GDM1 (cell line): ENCODE measurements at regions not wholly inside any gene's neighbourhood (a gene's known extent, or its start where the extent isn't known, plus 50 kb on each side); places are given as distances from the start of the nearest gene placed in this dataset.

Experiments
- DNase-seq: peaks from one replicate; lab custom pipeline; 2025; lab: John Stamatoyannopoulos, UW

DNA sequence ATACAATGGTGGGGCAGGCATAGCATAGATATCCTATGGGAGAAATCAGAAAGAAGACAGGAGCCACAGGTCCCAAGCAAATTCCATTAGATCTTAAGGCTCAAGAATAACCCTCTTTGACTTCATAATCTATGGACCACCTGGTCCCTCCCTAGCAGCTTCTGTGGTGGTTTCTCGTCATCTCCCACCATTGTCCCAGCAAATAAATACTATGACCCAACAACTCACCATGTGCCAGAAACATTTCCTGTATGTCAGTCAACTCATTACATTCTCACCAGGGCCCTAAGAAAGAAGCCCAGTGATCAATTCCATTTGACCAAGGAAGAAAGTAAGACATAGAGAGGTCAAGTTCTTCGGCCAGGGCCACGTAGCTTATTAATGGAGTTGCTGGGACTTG is 646.2 kb downstream of the VRK1 start:
- DNase-seq, result no peak

DNA sequence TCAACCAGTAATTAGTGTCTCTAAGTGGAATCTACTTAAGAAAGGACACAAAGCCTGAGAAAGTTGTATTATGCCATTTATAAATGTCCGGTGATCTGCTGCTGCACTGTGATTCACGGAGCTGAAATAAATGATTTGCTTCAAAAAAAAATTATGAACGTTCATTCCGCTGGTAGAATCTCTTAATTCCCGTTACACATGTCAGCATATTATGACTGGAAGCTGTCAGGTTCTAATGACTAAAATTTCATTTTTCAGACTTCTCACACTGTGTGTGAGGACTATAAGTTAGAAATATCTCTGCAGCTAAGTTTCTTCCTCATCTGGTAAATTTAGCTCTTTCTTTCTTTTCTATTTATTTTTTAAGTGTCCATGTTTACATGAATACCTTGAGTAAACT is 647.1 kb downstream of the VRK1 start:
- no peak for DNase-seq

DNA sequence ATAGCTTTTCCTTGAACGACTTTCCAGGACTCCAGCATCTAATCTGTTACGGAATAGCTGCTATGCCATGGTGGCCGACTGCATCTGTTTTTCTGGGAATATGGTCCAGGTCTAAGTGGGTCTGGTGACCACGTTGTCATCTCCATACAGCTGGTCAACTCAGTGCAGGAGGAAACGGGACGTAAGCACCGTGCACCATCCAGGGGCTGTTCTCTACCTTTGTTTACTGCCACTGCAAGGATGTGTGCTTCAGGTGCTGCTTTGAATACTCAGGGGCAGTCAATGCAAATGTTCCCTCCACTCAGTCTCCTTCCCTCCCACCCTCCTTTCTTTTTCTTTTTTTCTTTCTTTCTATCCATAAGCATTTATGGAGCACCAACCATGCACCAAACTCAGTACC is 648.2 kb downstream of the VRK1 start:
- DNase-seq, result no peak

DNA sequence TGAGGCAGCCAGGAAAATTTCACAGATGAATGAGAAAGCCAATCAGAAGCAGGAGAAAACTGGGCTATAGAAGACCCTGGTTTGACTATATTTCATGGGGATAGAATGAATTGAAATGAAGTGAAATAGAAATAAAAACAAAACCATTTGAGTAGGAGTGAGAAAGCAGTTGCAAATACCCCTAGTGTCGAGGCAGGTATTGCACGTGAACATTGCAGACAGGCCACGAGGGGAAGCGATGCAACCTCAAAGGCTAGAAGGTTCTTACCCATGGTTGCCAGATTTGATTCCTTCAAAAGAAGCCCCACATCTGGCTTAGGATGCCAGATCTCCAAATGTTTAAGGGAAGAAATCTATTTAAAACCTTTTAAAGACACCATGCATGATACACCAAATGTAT is 648.9 kb downstream of the VRK1 start:
- DNase-seq, result no peak

DNA sequence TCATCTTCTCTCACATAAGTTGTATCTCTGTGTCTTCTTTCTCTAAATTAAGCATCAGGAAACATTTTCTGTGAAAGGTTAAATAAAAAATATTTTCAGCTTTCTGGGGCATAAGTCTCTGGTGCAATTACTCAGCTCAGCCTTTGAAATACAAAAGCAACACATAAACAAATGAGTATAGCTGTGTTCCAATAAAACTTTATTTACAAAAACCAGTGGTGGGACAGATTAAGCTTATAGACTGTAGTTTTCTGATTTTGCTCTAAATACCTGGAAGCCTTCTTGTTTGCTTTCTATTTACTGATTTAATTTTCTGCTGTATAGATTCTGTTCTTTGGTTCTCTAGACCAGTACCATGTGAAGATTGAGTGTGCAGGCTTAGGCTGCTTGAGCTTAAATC is 655.1 kb downstream of the VRK1 start:
- DNase-seq, result no peak

DNA sequence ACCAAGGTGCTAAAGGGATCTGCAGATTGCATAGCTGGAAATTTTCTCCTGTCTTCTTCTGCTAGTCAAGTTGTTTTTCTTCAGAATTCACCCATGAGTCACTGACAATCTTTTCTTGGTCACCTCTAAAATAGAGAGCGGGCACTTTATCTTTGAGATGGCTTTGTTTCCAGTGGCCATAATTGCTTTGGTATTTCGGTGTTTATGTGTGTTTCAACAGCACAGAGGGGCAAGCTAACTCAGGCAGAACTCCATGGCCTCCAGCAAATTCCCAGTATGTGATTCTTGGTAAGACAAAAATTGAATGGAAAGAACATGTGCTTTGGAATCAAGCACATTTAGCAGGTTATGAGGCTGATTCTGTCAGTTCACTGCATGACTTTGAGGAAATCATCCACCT is 656.8 kb downstream of the VRK1 start:
- no peak for DNase-seq

DNA sequence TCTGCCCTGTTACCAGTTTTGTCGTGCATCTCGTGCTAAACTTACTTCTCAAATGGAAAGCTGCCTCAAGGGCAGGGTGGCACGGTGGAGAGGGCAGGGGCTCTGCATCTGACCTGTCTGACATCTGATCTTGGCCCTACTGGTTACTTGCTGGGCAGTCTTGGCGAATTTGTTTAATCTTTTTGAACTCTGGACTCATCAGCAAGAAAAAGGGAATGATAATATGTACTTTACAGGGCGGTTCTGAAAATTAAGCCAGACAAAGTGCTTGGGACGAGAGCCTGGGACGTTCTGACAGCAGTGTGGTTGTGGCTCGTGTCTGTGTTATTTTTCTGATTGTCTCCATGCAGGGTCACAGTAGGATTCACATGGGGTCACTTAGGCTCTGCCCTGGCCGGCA is 659.3 kb downstream of the VRK1 start:
- no peak for DNase-seq

DNA sequence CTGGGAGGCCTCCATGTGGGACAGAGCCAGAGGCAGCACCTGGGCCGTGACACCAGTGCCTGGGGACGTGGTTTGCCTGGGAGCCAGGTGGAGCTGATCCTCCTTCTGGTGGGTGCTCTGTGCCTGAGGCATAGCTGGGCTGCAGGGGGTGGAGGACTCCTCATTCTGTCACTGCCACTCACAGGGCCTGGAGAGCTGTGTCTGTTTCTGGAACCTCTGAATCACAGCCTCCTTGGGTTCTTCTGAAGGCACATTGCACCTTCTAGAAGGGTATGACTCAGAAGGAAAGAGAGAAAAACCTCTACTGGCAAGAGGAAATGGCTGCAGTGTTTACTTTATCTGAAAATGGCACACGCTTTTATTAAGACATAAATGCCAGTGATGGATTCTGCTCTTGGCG is 659.8 kb downstream of the VRK1 start:
- DNase-seq, result no peak

DNA sequence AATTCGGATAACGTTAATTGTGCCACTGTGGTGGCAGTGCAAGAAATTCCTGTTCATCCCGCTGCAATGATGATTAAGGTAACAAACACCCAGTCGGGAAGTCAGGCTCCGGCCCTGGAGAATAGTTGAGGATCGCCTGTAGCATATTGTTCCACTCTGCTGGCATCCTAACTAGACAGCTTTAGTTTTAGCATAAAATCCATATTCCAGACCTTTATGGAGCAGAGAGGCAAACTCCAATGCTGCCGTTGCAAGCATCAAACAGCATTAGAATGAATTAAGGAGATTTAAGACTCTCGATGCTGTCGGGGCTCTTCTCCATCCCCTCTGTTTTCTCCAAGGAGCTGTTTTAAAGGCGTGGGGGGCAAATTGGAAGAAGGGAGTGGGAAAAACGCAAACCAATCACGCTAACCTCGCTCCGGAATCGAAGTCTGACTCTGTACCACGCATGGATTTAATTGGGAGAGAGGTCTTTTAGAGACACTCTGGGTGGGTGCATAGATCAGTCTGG is 660.4 kb downstream of the VRK1 start:
- DNase-seq, result no peak

DNA sequence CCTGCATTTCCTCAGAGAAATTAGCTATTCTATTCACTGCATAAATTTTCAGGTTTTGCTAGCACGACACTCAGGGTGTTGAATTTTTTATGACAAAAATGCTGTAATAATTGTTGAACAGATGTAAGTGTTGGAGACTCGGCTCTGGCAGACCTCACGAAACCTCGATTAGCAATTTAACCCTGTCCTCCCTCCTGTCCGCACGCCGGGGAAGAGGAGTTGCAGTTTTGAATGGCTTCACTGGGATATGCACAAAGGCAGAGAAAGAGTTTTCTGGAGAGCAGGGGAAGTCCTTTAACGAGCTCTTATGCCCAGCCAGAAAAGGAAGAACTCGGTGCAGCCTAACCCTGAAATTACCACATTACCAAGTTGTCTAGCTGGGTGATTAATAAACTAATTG is 661.1 kb downstream of the VRK1 start:
- DNase-seq, result no peak

DNA sequence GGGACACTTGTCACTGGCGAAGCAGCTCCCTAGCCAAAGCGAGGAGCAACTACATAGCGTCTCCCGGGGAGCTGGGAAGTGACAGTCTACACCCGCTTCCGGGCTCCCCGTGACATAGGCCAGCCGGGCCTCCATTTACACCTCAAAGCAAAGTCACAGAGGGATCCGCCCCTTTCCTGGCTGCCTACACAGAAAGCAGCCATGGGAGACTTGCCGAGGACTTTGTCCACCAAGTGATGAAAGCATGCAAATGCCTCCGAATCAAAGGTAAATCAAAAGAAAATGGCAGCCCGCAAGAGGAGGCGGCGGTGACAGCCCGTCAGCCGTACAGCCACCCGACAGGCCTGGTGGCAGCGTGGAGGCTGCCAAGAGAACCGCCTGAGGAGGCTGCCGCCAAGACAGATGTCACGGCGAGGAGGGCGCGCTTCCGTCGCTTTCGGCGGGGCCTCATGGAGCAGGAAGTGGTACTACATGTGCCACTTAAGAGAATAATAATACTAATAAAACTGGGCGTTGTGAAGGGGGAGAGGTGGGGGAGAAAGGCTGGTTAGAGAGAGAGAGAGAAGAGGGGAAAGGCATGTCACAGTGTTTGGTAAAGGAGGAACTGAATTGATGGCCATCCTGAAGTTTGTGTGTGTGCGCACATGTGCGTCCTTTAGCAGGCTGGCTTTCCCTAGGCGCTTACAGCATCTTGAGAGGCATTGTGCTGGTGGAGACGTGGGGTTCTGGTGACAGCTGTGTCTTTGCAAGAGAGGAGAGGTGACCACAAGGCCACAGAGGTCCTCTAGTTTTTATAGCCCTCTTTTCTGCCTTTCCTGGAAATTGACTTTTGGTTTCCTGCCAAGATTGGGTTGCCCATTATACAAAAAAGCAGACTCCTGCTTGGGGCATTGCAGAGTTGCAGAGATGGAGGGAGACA is 661.7 kb downstream of the VRK1 start:
- no peak for DNase-seq

DNA sequence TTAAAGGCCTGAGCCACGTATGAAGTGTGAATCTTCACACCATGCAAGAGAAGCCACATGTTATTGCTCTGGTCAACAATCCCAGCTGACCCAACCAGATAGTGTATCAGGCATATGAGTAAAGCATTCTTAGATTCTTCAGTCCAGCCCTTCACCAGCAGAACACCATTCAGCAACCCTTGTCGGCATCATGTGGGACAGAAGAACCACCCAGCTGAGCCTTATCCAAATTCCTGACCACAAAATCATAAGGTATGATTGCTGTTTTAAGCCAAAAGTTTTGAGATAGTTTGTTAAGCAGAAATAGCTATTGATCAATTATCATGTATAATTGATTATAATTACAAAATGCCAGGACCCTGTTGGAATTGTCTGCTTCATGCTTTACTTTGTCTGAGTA is 664.9 kb downstream of the VRK1 start:
- DNase-seq, result no peak

DNA sequence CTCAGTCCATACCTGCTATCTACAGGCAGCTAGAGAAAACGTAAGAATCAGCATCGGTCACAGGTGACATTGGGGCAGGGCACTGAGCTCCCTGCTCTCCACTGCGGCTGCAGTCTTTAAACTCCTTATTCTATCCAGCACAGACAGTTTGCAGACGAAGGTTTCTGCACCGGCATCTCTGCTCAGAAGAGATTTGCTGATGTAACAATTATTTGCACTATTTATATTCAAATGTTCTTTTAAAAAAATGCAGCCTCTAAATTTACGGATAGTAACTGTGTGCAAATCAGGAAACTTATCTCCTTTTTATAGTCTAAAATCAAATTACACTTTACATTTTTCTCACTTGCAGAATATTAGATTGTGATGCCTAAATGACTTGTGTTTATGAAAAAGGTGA is 671.0 kb downstream of the VRK1 start:
- DNase-seq, result no peak

DNA sequence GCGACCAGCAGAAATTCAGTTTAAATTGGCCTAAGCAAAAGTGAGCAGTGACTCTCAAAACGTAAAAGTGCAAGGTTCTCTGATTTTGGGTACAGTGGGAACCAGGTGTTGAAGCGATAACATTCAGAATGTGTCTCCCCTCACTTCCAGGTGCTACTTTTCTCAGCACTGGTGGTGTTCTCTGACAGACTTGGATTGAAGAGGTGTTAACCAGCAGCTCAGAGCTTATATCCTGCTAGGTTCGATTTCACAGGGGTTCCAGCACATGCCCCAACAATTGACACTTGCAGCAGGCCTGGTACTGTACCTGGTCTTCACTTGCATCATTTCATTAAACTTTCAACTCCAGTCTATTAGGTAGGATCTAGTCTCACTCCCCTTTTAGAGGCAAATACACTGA is 680.2 kb downstream of the VRK1 start:
- DNase-seq, result no peak

DNA sequence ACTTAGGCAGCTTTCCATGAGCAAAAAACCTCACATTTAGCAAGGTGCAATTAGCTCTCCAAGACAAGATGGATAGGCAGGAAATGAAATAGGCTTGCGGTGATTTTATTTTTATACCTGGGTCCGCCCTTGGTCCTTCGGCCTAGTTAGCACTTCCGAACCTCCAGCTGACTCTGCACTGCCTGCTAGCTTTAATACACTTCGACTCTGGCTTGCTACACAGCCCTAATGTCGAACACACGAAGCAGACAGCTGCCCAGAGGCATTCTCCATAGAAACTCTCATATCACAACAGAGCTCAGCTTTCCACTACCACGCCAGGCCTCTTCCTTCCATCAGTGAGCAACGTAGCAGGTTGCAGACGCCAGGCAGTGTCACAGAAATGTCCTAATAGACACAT is 688.0 kb downstream of the VRK1 start:
- DNase-seq, result no peak

DNA sequence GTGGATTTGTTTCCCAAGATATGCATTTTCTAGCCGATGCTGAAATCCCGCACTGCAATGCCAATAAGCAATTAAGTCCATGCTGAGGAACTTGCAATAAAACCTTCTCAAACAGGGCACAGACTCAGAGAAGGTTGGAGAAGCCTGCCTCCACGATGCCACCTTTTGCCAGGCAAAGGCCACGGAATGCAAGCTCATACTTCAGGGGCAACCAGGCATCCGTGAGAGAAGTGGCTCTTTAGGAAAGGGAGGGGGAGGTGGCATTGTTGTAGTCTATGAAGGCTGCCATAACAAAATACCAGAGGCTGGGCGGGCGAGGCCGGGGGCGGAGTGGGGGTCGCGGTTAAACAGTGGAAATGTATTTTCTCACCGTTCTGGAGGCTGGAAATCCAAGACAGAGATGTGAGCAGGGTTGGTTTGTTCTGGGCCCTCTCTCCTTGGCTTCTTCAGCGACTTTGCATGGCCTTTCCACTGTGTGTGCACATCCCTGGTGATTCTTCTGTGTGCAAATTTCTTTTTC is 689.5 kb downstream of the VRK1 start:
- DNase-seq, result no peak

DNA sequence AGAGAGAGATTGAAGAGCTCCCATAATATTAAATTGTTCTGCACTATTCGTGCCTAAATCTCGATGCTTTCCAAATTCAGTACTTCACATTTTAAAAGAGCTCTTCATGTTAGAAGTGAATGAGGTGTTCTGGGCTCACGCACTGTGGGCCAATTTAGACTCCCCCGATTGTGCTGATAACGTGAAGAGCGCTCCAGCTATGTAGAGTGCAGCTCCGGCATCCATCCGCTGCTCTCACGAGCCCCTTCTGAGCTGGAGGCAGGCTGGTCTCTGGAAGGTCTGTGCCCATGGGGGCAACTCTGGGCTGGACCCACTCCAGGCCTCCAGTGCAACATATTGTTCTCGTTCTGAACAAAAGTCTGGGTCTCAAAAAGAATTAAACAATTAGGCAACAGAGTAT is 692.6 kb downstream of the VRK1 start:
- no peak for DNase-seq

DNA sequence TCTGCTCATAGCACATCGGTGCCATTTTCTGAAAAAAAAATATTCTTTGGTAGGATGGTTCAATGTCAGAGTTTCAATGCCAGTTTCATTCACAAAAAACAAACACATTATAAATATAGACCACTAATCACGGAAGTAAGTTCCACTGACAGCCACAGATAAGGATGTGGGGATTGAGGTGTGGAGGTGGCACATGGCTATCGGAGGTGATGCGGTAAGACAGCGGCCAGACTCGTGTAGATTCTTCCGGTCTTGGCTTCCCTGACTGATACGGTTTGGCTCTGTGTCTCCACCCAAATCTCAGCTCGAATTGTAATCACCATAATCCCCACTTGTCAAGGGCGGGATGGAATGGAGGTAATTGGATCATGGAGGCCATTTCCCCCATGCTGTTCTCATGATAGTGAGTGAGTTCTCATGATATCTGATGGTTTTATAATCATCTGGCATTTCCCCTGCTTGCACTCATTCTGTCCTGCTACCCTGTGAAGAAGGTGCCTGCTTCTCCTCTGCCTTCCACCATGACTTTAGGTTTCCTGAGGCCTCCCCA is 693.4 kb downstream of the VRK1 start:
- no peak for DNase-seq

DNA sequence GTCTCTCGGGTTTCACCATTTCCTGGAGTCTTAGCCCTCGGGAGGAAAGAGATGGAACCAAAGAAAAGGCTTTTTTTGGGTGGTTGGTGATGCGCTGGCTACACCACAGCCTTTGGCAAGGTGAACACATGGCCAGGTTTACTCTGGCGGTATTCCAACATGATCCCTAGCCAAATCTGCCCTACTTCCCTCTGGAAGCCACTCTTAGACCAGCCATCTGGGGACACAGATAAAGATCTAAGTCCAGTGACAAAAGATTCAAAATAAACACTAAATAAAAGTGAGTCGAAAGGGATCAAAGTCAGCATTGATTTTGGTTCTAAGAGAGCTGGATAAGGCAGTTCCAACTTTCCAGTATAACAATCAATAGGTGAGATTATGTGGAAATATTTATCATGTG is 694.5 kb downstream of the VRK1 start:
- DNase-seq, result no peak

DNA sequence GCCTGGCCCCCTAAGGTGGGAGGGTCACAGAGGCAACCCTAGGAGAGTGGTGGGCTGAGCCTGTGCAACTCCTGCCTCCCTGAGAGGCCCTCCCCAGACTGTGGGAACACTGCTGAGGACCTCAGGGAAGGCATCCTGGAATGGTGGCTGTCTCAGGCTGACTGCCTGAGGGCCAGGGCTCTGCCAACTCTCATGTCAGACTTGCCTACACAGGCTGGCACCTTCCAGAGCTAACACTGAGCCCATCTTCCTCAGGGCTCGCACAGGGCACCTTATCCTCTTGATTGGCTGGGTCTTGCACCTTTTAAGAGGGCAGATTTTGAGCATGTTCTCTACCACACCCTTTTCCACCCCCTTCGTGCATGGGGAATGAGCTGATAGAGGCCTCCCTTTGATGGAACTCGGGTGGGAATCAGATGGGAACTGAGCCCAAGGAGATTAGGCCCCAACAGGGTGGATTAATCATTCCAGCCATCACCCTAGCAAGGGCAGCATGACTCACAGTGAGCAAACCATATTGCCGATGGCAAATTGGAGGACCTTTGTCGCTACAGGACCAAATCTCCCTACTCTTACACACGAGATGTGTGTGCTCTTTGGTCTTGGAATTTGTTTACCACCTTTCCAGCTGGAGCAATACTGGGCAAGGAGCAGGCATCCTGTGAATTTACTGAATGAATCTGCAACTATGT is 702.8 kb downstream of the VRK1 start:
- DNase-seq, result no peak

DNA sequence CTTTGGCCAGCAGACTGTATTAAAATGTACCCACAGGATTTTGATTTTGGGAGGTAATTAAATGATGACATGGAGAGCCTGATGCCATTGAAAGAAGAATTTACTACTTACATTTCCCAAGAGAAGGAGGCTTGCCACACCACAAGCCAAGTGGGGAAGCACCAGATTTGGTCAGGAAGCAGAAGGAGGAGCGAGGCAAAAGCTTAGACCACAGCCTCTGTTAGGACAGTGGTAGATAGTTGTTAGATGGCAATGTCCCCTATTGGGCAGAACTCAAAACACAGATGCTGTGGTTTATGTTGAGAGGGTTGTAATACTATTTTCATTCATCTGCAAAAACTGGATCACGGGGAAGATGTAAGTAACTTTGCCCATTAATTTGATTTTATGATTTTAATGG is 709.4 kb downstream of the VRK1 start:
- no peak for DNase-seq

DNA sequence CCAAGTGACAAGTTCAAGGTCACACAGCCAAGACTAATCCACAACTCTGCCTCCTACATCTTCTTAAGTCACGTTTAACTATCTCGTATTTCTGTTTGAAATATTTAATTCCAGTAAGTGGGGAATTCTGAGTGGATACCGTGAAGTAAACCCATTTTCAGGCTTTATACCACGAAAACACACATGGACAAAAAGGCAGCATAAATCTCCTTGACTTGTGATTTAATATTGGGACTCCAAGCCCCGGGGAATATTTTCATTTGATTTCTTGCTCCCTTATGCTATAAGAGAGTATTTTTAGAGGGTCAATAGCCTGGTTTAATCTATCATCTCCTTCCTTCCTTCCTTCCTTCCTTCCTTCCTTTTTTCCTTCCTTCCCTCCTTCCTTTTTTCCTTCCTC is 716.7 kb downstream of the VRK1 start:
- no peak for DNase-seq
